ENCODE measurements at regions not wholly inside any gene's neighbourhood (a gene's known extent, or its start where the extent isn't known, plus 50 kb on each side); places are given as distances from the start of the nearest gene placed in this dataset.

DNA sequence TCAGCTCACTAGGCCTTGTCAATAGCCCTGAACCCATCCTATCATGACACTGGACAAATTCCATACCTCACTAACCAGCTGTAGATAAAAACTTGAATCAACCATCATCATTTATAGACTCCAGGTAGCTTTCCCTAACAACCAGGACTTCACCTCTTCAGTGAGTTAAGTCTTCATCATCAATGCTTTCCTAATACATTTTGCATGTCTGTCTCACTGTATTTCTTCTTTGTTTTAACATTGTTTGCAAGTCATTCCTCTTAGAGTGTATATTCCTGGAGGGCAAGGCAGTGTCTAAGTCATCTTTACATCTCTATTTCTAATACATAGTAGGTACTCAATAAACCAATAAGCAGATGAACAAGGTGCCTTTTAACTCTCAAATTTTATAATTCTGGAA lies 123.4 kb upstream of the RFC3 start:
- TF ChIP-seq RAD21 (conservative IDR thresholded peaks at IDR 0.05), result no peak
- TF ChIP-seq, protein P1, sequence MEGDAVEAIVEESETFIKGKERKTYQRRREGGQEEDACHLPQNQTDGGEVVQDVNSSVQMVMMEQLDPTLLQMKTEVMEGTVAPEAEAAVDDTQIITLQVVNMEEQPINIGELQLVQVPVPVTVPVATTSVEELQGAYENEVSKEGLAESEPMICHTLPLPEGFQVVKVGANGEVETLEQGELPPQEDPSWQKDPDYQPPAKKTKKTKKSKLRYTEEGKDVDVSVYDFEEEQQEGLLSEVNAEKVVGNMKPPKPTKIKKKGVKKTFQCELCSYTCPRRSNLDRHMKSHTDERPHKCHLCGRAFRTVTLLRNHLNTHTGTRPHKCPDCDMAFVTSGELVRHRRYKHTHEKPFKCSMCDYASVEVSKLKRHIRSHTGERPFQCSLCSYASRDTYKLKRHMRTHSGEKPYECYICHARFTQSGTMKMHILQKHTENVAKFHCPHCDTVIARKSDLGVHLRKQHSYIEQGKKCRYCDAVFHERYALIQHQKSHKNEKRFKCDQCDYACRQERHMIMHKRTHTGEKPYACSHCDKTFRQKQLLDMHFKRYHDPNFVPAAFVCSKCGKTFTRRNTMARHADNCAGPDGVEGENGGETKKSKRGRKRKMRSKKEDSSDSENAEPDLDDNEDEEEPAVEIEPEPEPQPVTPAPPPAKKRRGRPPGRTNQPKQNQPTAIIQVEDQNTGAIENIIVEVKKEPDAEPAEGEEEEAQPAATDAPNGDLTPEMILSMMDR (IDR thresholded peaks at IDR 0.05; ENCODE audit: poor library complexity, severe bottlenecking), result no peak
- no peak for TF ChIP-seq POLR2AphosphoS5 (IDR thresholded peaks at IDR 0.05)
